Mucosa of stomach (tissue), 1 donor: ENCODE measurements at regions not wholly inside any gene's neighbourhood (a gene's known extent, or its start where the extent isn't known, plus 50 kb on each side); places are given as distances from the start of the nearest gene placed in this dataset.
"Not testable (repeated sequence)": the region's sequence is repeated elsewhere in the genome, so short reads cannot be mapped to it uniquely, and the experiment has no call there.

Source experiments
- H3K27me3 ChIP-seq: one replicate; pipeline ENCODE4 v1.7.0; 2013; ENCODE audit warnings: mild to moderate bottlenecking, low read length; ENCODE audit not compliant: control insufficient read depth, insufficient read depth
- H3K36me3 ChIP-seq: one replicate; pipeline ENCODE4 v1.7.0; 2013; ENCODE audit warnings: low read length; ENCODE audit not compliant: control insufficient read depth, insufficient read depth
- H3K4me1 ChIP-seq: one replicate; pipeline ENCODE4 v1.7.0; 2013; ENCODE audit warnings: mild to moderate bottlenecking, low read length; ENCODE audit not compliant: control insufficient read depth, insufficient read depth
- H3K4me3 ChIP-seq: one replicate; pipeline ENCODE4 v1.7.0; 2013; ENCODE audit warnings: low read length
- H3K9ac ChIP-seq: one replicate; pipeline ENCODE4 v1.7.0; 2013; ENCODE audit warnings: mild to moderate bottlenecking, low read length, moderate library complexity
- H3K9me3 ChIP-seq: one replicate; pipeline ENCODE4 v1.7.0; 2013; ENCODE audit warnings: mild to moderate bottlenecking, low read length, moderate library complexity; ENCODE audit not compliant: control insufficient read depth
- donor health status: Pancreatic carcinoma.

DNA sequence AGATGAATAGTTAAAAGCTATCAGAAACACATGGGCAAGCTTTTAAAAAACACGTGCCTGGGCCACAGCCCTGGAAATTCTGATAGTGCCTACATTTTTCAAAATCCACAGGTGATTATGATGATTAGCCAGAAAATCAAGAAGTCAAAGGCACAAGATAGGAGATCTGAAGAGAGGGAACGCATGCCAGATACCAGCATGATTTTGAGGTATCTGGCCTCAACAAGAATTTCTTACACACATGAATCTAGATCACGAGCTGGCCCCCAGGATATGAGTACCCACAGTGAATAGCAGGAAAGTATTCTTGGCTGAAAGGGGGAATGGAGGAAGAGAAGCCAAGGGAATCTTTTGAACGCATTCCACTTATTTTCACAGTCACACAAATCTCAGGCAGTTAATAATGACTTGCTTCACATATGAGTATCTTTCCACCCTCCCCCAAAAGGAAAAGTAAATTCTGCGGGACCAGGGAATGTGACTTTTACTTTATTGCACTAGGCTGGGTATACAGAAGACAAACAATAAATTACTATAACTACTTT is 438.2 kb downstream of the BCAT1 start:
- Histone ChIP-seq H3K4me3 (no peak overlapping the region), H3K9ac (no peak overlapping the region), H3K27me3 (no peaks in the 10 kb centered on the region), H3K9me3 (no peaks in the 10 kb centered on the region), H3K36me3 (no peaks in the 10 kb centered on the region), H3K4me1 (no peaks in the 10 kb centered on the region)

DNA sequence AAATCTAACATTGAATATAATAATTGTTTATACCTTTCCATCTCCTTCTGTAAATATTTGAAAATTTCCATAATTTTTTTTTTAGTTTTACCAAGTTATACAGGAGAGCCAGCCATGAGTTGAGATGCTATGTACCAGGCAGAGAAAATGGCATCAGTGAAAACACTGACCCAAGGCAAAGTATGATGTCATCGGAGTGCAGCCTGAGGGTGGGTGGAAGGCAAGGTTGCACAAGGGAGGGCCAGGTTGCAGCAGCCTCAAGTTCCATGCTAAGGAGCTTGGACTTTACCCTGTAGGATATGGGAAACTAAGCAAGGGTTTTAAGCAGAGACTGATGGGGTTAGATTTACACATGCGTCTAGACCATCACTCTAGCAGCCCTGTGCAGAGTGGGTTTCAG is 441.1 kb downstream of the BCAT1 start:
- no peaks in the 10 kb centered on the region for H3K4me1 ChIP-seq
- H3K4me3 ChIP-seq, result no peak overlapping the region
- H3K9me3 ChIP-seq, result no peaks in the 10 kb centered on the region
- no peaks in the 10 kb centered on the region for H3K36me3 ChIP-seq
- no peaks in the 10 kb centered on the region for H3K27me3 ChIP-seq
- no peak overlapping the region for H3K9ac ChIP-seq

DNA sequence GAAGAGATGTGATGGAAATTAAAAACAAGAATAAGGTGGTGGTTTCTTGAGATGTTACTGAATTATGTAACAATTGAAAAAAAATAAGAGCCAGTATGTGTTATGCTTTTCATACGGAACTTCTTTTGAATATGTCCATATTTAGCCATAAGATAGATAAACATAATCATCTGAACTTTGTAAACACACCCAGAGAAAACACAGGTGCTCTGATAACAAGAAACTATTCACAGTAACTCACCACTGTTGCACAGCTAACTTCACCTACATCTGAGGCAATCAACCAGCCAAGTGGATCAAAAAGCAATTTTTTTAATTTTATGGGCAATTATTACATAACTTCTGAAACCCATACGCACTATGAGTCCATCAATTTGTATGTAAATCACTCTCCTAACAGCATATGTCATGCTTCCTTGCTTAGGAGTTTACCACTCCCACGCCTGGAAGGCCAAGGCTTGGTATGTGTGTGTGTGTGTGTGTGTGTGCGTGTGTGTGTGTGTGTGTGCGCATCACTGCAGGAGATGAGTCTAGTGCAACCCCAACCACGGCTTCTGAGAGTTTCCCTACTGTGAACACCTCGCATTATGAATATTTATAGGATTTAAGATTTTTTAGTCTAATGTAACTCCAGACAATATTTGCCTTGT is 443.4 kb downstream of the BCAT1 start:
- Histone ChIP-seq H3K4me3 (no peak overlapping the region), H3K4me1 (no peaks in the 10 kb centered on the region), H3K9ac (no peak overlapping the region), H3K36me3 (no peaks in the 10 kb centered on the region), H3K27me3 (no peaks in the 10 kb centered on the region), H3K9me3 (no peaks in the 10 kb centered on the region)

DNA sequence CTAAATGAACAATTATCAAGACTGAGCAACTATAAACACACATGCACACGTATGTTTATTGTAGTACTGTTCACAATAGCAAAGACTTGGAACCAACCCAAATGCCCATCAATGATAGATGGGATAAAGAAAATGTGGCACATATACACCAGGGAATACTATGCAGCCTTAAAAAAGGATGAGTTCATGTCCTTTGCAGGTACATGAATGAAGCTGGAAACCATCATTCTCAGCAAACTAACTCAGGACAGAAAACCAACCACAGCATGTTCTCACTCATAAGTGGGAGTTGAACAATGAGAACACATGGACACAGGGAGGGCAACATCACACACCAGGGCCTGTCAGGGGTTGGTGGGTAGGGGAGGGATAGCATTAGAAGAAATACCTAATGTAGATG is 445.4 kb downstream of the BCAT1 start:
- not testable (repeated sequence) for H3K27me3 ChIP-seq, H3K9me3 ChIP-seq, H3K9ac ChIP-seq, H3K4me3 ChIP-seq, H3K36me3 ChIP-seq, H3K4me1 ChIP-seq

DNA sequence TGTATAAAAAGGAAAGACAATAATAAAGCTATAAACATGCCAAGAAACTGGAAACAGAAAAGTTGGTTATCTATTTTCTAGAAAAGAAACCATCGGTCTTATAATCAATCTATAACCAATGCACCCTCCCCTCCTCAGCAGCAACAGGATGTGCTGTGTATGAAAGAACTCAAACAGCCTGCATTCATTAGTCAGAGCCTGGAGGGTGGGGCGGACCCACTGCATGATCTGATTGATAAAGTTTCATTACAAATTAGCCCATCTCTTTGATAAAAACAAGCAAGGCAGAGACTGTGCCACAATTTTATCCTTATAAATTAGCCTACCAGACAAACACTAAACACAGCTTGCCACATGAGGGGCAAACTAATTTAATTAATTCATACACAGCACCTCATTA is 448.1 kb downstream of the BCAT1 start:
- Histone ChIP-seq H3K4me3 (no peak overlapping the region), H3K9me3 (no peaks in the 10 kb centered on the region), H3K4me1 (no peaks in the 10 kb centered on the region), H3K36me3 (no peaks in the 10 kb centered on the region), H3K9ac (no peak overlapping the region), H3K27me3 (no peaks in the 10 kb centered on the region)

DNA sequence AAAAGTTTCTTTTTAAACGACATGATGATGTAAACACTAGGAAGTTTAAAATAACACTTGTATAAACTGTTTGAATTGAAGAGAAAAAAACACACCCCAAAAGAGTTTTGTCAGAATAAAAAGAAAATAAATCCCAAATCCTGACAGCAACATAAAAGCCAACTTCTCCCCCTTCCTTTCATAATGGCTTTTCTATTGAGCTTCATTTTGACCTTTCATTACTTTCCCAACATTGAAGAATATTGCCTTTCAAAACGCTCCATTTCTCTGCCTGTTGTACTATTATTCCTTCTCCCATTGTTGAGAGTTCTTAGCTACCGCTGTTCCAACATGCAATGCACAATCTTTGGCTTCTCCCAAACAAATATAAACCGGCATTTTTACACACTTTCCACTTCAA is 448.5 kb downstream of the BCAT1 start:
- H3K4me1 ChIP-seq, result no peaks in the 10 kb centered on the region
- no peak overlapping the region for H3K4me3 ChIP-seq
- H3K36me3 ChIP-seq, result no peaks in the 10 kb centered on the region
- no peaks in the 10 kb centered on the region for H3K9me3 ChIP-seq
- H3K9ac ChIP-seq, result no peak overlapping the region
- no peaks in the 10 kb centered on the region for H3K27me3 ChIP-seq

DNA sequence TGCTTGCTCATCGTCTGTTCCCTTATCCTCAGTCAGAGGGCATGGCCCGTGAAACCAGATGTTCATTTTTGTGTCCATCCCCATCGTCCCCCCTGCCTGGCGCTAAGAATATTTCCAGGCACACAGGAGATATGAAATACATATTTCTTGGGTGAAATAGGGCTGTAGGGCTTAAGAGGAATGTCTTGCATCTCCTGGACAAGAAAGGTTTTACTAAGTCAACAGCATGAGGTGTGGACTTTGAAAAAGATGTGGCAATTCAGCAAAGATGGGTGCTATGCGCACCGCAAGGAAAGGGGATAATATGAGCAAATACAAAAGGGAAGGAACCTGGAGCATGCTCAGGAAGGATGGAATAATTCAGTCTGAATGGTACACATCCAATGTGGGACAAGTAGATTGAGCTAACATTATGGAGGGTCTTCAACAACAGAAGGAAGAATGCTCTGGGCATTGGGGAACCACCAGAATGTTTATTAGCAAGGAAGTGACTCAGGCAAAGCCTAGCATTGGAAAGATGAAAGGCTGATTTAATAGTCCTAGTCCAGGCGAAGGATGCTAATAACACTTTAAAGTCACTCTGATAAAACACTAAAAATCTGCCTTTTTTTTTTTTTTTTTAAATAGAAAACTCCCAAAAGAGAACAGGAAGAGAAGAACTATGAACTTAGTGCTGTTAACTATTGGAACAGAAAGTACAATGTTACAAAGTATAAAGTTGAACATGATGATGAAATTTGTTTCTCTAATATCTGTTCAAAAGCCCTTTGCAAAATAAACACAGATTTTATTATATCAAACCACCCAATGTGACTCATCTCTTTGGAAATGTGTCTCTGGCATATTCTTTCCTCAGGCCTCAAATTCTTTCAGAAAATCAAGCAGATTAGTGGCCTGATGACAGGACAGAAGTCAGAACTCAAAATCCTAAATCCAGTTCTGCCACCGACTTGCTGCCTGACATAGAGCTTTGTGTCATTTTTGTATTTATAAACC is 449.5 kb downstream of the BCAT1 start:
- no peaks in the 10 kb centered on the region for H3K9me3 ChIP-seq
- no peaks in the 10 kb centered on the region for H3K27me3 ChIP-seq
- no peaks in the 10 kb centered on the region for H3K36me3 ChIP-seq
- no peaks in the 10 kb centered on the region for H3K4me1 ChIP-seq
- H3K9ac ChIP-seq, result no peak overlapping the region
- H3K4me3 ChIP-seq, result no peak overlapping the region

DNA sequence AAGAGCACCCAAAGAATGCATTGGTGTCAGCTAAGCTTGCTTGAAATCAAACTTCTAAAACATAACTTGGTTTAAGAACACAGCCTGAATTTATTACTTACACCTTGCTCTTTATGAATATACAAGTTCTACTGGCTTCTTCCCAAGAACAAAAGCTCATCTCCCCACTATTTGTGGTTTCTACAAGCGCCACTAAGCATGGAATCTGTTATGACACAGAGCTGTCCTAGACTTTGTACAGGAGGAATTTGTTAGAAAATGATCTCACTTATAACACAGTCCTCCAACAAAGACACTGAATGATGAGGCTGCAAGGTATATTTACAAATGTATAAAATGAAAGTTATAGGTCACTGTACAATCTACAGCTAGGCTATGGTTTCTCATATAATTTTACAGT is 452.1 kb downstream of the BCAT1 start:
- H3K9ac ChIP-seq, result no peak overlapping the region
- H3K4me1 ChIP-seq, result no peaks in the 10 kb centered on the region

DNA sequence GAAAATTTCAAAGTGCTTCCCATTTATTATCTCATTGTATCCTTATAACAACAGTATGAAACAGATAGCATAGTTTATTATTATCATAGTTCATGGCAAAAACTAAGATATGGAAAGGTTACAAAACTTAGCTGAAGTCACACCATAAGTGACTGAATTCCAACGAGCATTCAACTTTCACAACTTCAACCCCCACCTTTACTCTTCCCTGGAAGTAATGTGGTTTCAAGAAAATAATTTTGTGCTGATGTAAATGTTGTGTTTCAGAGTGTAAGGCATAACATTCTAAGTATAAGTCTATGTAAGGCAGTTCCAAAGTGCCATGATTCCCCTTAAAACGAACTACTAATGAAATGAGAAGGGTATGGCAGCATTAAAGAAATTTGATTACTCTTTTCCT is 454.5 kb downstream of the BCAT1 start:
- Histone ChIP-seq H3K27me3 (no peaks in the 10 kb centered on the region), H3K4me1 (no peaks in the 10 kb centered on the region), H3K9ac (no peak overlapping the region), H3K4me3 (no peak overlapping the region), H3K9me3 (no peaks in the 10 kb centered on the region), H3K36me3 (no peaks in the 10 kb centered on the region)

More for the DNA sequence above, 452.1 kb downstream of the BCAT1 start:
- H3K36me3 ChIP-seq, result no peaks in the 10 kb centered on the region
- H3K4me3 ChIP-seq, result no peak overlapping the region
- no peaks in the 10 kb centered on the region for H3K27me3 ChIP-seq
- no peaks in the 10 kb centered on the region for H3K9me3 ChIP-seq

DNA sequence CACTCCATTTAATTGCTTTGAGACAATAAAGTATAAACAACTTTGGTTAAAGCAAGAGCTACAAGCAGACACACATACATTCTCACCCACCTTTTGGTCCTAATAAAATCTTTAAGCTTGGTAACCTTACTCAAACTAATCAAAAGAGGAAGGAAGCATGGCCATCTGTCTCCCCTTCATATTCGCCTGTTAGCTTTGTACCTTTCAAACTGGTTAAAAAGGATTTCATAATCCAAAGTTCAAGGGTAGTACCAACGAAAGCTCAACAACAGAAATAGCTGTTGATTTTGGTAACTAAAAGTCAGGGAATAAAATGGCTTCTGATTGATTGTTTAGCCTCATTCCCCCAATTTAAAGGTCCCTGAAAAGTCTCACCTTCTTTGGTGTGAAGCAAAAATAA is 456.9 kb downstream of the BCAT1 start:
- H3K36me3 ChIP-seq, result no peaks in the 10 kb centered on the region
- no peak overlapping the region for H3K4me3 ChIP-seq
- H3K27me3 ChIP-seq, result no peaks in the 10 kb centered on the region
- no peaks in the 10 kb centered on the region for H3K9me3 ChIP-seq
- H3K9ac ChIP-seq, result no peak overlapping the region
- no peaks in the 10 kb centered on the region for H3K4me1 ChIP-seq

DNA sequence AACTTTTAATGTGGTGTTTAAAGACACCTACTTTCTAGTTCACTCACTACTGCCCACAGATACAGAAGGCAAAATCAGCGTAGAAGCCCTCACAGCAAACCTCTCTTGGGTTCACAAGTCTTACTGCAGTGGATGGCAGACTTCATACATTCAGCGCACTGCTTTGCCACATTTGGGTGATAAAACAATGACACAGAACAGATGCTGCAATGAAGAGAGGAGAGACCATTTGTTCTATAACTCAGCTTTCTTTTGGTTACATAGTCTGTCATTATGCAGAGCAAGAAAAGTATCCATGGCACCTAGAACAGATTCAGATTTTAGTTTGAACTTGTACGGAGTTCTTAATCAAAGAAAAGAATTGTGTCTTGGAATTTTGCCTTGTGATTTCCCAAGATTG is 459.0 kb downstream of the BCAT1 start:
- Histone ChIP-seq H3K27me3 (no peaks in the 10 kb centered on the region), H3K9me3 (no peaks in the 10 kb centered on the region), H3K4me3 (no peak overlapping the region), H3K36me3 (no peaks in the 10 kb centered on the region), H3K4me1 (no peaks in the 10 kb centered on the region), H3K9ac (no peak overlapping the region)

DNA sequence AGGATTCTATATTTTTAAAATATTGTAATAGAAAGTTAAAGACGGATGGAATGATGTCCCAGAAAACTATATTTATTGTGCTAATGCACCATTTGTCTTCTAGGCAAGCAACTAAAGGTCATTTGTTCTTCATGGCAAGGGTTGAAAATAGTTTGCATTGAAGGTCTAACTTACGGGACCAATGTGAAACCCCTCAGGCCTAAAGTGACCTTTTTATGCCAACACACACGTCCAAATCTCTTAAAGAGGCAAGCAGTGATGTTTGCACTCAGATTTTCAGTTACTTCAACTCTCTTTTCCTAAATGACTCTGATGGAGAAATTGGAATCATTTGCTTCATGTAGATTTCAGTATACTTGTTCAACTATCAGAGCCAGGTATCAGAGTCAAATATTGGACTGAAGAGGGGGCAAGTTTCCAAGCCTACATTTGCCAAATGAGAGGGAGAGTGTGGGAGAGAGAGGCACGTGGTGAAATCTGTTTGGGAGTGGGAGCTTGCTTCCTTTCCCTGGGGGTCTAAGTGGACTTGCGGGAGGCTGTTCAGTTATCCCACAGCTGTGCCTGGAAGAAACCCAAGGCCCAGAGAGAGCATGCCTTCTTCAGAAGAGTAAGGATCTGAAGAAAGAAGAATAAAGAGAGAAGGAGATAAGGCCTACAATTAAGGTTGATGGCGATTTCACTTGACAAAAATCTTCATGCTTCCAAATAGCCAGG is 459.8 kb downstream of the BCAT1 start:
- H3K36me3 ChIP-seq, result no peaks in the 10 kb centered on the region
- no peaks in the 10 kb centered on the region for H3K9me3 ChIP-seq
- H3K9ac ChIP-seq, result no peak overlapping the region
- no peaks in the 10 kb centered on the region for H3K4me1 ChIP-seq
- no peak overlapping the region for H3K4me3 ChIP-seq
- H3K27me3 ChIP-seq, result no peaks in the 10 kb centered on the region
